ENCODE measurements at regions not wholly inside any gene's neighbourhood (a gene's known extent, or its start where the extent isn't known, plus 50 kb on each side); places are given as distances from the start of the nearest gene placed in this dataset.

DNA sequence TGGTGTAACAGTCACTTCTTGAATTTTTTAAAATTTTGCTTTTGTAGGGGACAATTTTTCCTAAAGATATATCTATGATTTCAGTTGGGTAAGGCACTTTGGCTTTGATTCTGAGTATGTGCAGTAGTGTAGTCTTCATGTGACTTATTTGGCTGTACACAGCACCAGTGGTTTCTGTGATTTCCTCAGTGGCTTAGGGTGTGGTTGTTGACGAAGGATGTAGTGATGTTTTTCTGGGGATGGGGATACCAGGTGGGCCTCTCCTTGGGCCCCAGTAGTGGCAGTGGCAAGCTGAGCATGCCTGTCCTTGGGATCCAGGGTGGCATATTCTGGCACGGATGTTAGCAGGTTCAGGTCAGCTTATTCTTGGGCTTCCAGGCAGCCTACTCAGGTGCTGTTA, 364.9 kb upstream of the CADM1 start:
- POLR2A ChIA-PET, result no interaction called here
- intact Hi-C loops (cut with micrococcal nuclease; ENCODE audit: unreplicated experiment), result no loop called here

DNA sequence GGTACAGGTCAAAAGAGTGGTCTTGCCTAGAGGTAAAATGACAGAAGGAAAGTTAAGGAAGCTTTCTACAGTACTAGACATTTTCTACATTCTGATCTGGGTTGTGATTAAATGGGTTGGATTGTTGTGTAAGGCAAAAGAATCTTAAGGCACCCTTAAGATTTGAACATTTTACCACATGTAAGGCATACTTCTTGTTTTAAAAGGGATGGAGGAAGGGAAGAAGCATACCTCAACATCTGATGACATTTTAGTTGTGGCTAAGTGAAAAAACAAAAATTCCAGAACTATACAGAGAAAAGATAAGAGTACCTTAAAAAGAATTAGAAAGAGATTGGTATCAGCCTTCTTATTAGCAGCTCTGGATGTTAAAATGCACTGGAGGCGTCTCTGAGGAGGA, 356.0 kb upstream of the CADM1 start:
- Histone ChIP-seq H3K9me3 (peaks cover 19% of the 10 kb centered on the region), H3K36me3 (ENCODE audit: control insufficient read depth, insufficient read depth, low read length) (no peaks in the 10 kb centered on the region), H3K4me3 (ENCODE audit: low read depth, low read length) (no peak overlapping the region), H3K4me1 (no peaks in the 10 kb centered on the region), H3K27me3 (replicated peaks; ENCODE audit: control insufficient read depth, insufficient read depth, low read length) (no peaks in the 10 kb centered on the region; the same call in 1 of the 2 replicates)
- H3K36me3 Mint-ChIP-seq (ENCODE audit: insufficient read depth, unreplicated experiment), result no peaks in the 10 kb centered on the region
- H3K27me3 Mint-ChIP-seq (ENCODE audit: insufficient read depth, unreplicated experiment), result peaks cover 11% of the 10 kb centered on the region
- no peak overlapping the region for H3K4me3 Mint-ChIP-seq (ENCODE audit: unreplicated experiment)
- CTCF ChIA-PET, result no interaction called here
- H3K27ac Mint-ChIP-seq (ENCODE audit: unreplicated experiment), result no peak overlapping the region
- DNase-seq, result no peak
- intact Hi-C loops (cut with micrococcal nuclease; ENCODE audit: unreplicated experiment), result loop anchor here (5.0 kb wide), 1 partner anchor 1012 kb away; no protein-coding TSS in a partner anchor
- H3K4me1 Mint-ChIP-seq (ENCODE audit: low read depth, unreplicated experiment), result no peaks in the 10 kb centered on the region
- peaks cover 10% of the 10 kb centered on the region for H3K9me3 Mint-ChIP-seq (ENCODE audit: unreplicated experiment)
- TF ChIP-seq, protein P1, sequence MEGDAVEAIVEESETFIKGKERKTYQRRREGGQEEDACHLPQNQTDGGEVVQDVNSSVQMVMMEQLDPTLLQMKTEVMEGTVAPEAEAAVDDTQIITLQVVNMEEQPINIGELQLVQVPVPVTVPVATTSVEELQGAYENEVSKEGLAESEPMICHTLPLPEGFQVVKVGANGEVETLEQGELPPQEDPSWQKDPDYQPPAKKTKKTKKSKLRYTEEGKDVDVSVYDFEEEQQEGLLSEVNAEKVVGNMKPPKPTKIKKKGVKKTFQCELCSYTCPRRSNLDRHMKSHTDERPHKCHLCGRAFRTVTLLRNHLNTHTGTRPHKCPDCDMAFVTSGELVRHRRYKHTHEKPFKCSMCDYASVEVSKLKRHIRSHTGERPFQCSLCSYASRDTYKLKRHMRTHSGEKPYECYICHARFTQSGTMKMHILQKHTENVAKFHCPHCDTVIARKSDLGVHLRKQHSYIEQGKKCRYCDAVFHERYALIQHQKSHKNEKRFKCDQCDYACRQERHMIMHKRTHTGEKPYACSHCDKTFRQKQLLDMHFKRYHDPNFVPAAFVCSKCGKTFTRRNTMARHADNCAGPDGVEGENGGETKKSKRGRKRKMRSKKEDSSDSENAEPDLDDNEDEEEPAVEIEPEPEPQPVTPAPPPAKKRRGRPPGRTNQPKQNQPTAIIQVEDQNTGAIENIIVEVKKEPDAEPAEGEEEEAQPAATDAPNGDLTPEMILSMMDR (IDR thresholded peaks at IDR 0.05; ENCODE audit: insufficient read depth in 1 of 2, low read depth in 1 of 2, low read length in 1 of 2, severe bottlenecking in 1 of 2, unreplicated experiment in 1 of 2), result no peak
- BruUV-seq (replicated peaks), result no TSS peak
- POLR2A ChIA-PET, result no interaction called here

More for the DNA sequence above, 364.9 kb upstream of the CADM1 start:
- TF ChIP-seq, protein P1 (IDR thresholded peaks at IDR 0.05; ENCODE audit: insufficient read depth in 1 of 2, low read depth in 1 of 2, low read length in 1 of 2, severe bottlenecking in 1 of 2, unreplicated experiment in 1 of 2), result no peak
- Histone ChIP-seq H3K36me3 (ENCODE audit: control insufficient read depth, insufficient read depth, low read length) (no peaks in the 10 kb centered on the region), H3K4me1 (no peaks in the 10 kb centered on the region), H3K9me3 (no peaks in the 10 kb centered on the region), H3K27me3 (replicated peaks; ENCODE audit: control insufficient read depth, insufficient read depth, low read length) (peaks cover 2% of the 10 kb centered on the region; the same call in 1 of the 2 replicates), H3K4me3 (ENCODE audit: low read depth, low read length) (no peak overlapping the region)
- CTCF ChIA-PET, result no interaction called here
- Mint-ChIP-seq H3K36me3 (ENCODE audit: insufficient read depth, unreplicated experiment) (no peaks in the 10 kb centered on the region), H3K27me3 (ENCODE audit: insufficient read depth, unreplicated experiment) (peaks cover 19% of the 10 kb centered on the region), H3K27ac (ENCODE audit: unreplicated experiment) (no peak overlapping the region), H3K9me3 (ENCODE audit: unreplicated experiment) (no peaks in the 10 kb centered on the region), H3K4me3 (ENCODE audit: unreplicated experiment) (no peak overlapping the region), H3K4me1 (ENCODE audit: low read depth, unreplicated experiment) (no peaks in the 10 kb centered on the region)
- DNase-seq, result no peak
- BruUV-seq (replicated peaks), result no TSS peak

DNA sequence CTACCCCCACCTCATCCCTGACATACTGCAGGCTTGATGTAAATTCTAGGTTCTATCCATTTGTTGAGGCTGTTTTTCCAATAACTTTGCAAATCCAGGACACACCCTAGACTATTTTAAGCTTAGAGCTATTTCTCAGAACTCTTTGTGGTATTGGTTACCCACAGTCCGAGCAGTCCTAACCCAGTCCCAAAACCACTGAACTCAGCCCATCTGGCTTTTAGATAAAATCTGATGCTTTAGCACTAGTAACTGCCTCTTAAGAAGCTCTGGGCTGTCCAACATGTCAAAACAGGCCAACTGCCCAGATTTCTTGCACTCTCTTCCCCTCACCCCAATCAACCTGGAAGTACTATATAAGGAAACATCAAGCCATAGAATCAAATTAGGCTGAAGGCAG, 344.4 kb upstream of the CADM1 start:
- H3K4me3 ChIP-seq (ENCODE audit: low read depth, low read length), result no peak overlapping the region
- TF ChIP-seq, protein P1 (IDR thresholded peaks at IDR 0.05; ENCODE audit: insufficient read depth in 1 of 2, low read depth in 1 of 2, low read length in 1 of 2, severe bottlenecking in 1 of 2, unreplicated experiment in 1 of 2), result no peak
- Mint-ChIP-seq H3K27me3 (ENCODE audit: insufficient read depth, unreplicated experiment) (peaks cover 16% of the 10 kb centered on the region), H3K36me3 (ENCODE audit: insufficient read depth, unreplicated experiment) (no peaks in the 10 kb centered on the region), H3K4me1 (ENCODE audit: low read depth, unreplicated experiment) (peaks cover 13% of the 10 kb centered on the region), H3K4me3 (ENCODE audit: unreplicated experiment) (no peak overlapping the region), H3K9me3 (ENCODE audit: unreplicated experiment) (no peaks in the 10 kb centered on the region), H3K27ac (ENCODE audit: unreplicated experiment) (no peak overlapping the region)
- ChIA-PET CTCF (no interaction called here), POLR2A (no interaction called here)
- H3K36me3 ChIP-seq (ENCODE audit: control insufficient read depth, insufficient read depth, low read length), result no peaks in the 10 kb centered on the region
- BruUV-seq (replicated peaks), result no TSS peak
- DNase-seq, result no peak
- H3K27me3 ChIP-seq (replicated peaks; ENCODE audit: control insufficient read depth, insufficient read depth, low read length), result no peaks in the 10 kb centered on the region
- intact Hi-C loops (cut with micrococcal nuclease; ENCODE audit: unreplicated experiment), result no loop called here
- no peaks in the 10 kb centered on the region for H3K9me3 ChIP-seq
- H3K4me1 ChIP-seq, result peaks cover 14% of the 10 kb centered on the region

Data from Caco-2 (cell line).